ENCODE measurements at regions not wholly inside any gene's neighbourhood (a gene's known extent, or its start where the extent isn't known, plus 50 kb on each side); places are given as distances from the start of the nearest gene placed in this dataset.

DNA sequence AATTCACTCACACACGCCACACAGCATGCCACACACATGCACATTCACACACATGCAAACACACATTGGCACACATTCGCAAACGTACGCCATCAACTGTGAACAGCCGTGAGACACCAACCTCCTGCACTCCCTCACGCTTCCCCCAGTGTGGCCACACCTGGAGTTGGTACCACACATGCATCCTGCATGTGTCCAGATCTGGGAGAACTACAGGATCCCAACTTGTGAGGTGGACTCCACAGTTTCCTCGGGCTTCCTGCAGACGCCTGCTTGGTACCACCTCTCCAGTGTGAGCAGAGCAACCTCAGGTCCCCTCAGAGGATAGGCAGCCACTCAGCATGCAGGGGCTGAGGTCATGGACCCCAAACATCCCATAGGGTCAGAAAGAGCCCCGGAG, 239.0 kb downstream of the EIPR1 start:
- no peak for DNase-seq

GRCh38 chr2:3137651-3138300, 239.8 kb downstream of the EIPR1 start:
- DNase-seq = no peak

DNA sequence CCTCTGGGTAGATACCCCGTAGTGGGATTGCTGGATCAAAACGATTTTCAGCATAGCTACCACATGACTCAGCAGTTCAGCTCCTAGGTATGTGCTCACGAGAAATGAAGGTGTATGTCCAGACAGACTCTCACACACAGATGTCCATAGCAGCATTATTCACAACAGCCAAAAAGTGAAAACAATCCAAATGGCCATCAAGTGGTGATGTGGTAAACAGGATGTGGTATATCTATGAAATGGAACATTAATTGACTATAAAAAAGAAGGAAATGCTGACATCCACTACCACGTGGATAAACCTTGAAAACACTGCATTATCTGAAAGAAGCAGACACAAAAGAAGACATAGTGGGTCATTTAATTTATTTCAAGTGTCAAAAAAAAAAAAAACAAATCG, 241.9 kb downstream of the EIPR1 start:
- no peak for DNase-seq

DNA sequence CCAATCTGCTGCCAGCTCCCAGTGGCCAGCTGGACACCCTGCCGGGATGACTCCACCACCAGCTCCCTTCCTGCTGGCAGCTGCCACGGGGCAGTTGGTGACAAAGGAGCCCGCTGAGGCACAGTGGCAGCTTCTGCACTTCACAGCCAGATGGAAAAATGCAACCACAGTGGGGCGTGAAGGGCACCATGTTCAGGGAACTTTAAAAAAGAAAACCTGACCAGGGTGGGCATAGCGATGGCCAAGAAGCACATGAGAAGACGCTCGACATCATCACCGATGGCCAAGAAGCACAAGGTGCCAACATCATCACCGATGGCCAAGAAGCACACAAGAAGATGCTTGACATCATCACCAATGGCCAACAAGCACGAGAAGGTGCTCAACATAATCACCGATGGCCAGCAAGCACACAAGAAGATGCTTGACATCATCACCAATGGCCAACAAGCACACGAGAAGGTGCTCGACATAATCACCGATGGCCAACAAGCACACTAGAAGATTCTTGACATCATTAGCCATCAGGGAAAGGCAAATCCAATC, 243.5 kb downstream of the EIPR1 start:
- no peak for DNase-seq

GRCh38 chr2:3132966-3133365, 244.7 kb downstream of the EIPR1 start:
- no peak for DNase-seq

DNA sequence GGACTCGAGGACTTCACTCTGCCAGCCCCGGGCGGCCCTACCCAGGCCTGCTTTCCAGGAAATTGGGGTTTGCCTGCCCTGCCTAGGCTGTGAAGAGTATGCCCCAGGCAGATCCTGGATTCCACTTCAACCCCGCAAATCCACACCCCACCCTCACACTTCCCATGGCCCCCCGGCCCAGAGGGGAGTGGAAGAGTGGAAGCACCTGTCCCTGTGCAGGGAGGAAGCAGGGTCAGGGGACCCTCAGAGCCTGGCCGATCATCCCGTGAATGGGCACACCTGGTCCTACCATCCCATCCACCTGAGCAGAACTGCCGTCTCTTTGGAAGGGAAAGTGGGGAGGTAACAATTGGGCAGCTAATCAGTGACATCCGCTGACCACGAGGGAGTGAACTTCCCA, 245.2 kb downstream of the EIPR1 start:
- no peak for DNase-seq

GRCh38 chr2:3131636-3132326, 245.8 kb downstream of the EIPR1 start:
- no peak for DNase-seq

- DNase-seq = no peak
Measured at GRCh38 chr2:3130889-3131635, 246.6 kb downstream of the EIPR1 start.

DNA sequence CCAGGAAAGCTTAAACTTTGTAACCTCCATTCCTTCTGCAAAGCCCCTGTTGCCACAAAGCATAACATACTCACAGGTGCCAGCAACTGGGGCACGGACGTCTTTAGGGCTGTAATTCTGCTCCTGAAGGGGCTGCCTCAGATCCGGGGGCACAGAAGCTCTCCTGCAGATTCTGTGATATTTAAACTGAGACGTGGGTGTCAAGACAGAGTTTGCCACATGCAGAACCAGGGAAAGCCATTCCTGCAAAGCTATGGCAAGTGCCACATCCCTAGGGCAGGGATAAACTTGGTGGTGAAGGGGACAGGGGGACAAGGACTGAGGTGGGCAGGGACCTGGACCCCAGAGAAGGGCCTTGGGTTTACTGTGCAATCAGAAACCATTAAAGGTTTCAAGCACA, 247.2 kb downstream of the EIPR1 start:
- DNase-seq = no peak

DNA sequence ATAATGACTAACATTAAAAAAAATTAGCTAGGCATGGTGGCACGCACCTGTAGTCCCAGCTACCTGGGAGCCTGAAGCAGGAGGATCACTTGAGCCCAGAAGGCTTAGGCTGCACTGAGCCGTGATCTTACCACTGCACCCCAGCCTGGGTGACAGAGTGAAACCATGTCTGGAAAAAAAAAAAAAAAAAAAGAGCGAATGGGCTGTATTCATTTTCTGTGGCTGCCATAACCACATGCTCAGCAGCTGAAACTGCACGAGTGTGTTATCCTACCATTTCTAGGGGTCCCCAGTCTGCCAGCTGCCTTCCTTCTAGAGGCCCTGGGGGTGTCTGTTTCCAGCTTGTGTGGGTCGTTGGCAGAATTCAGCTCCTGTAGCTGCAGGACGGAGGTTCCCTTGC, 247.8 kb downstream of the EIPR1 start:
- no peak for DNase-seq

GRCh38 chr2:3128786-3129185, 248.8 kb downstream of the EIPR1 start:
- DNase-seq = no peak

GRCh38 chr2:3127710-3128109, 249.9 kb downstream of the EIPR1 start:
- no peak for DNase-seq

- no peak for DNase-seq
Measured at GRCh38 chr2:3126911-3127621, 250.6 kb downstream of the EIPR1 start.

DNA sequence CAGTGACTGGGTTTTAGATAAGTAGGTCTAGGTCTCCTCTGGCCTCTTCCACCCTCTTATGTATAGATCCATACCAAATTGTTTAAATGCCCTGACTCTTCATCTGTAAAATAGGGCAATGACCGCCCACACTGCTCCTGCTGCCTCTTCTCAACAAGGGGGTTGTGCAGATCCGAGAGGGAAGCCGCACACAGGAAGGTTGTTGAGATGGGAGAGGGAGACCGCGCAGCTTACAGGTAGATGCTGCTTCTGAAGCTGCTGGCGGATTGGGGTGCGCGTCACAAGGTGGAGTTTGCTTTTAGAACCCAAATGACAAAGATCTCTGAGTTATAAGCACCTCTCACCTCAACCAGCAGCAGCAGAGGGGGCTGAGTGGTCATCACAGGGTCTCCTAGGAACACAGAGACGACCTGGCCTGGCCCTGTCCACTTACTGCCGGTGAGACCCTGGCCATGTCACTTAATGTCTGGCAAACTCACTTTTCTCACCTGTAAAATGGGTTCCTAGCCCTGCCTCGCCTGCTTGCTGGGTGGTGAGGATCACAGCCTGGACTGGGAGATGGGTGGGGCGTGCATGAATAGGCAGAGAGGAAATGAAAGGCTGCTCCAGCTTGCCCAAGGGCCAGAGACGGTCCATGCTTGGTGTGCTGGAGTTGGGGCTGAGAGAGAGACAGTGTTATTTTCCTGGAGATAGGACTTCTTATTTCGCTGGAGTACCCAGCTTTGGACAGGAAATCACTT, 251.3 kb downstream of the EIPR1 start:
- DNase-seq = no peak

DNA sequence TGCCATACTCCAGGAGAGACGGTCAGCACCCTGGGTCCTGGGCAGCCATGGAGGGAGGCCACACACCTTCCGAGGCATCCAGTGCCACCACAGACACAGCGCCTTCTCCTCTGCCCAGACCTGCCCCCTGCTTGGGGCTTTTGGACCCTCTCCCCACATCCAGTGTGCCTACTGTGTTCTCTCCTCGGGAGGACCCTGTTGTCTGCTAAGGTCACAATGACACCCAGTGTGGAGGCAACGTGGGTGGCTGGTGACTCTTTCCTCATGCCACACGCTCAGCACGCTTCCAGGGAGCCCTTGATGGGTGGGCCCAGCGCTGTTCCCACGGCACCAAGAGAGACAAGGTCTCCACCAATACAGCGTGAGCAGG, 251.9 kb downstream of the EIPR1 start:
- no peak for DNase-seq

DNA sequence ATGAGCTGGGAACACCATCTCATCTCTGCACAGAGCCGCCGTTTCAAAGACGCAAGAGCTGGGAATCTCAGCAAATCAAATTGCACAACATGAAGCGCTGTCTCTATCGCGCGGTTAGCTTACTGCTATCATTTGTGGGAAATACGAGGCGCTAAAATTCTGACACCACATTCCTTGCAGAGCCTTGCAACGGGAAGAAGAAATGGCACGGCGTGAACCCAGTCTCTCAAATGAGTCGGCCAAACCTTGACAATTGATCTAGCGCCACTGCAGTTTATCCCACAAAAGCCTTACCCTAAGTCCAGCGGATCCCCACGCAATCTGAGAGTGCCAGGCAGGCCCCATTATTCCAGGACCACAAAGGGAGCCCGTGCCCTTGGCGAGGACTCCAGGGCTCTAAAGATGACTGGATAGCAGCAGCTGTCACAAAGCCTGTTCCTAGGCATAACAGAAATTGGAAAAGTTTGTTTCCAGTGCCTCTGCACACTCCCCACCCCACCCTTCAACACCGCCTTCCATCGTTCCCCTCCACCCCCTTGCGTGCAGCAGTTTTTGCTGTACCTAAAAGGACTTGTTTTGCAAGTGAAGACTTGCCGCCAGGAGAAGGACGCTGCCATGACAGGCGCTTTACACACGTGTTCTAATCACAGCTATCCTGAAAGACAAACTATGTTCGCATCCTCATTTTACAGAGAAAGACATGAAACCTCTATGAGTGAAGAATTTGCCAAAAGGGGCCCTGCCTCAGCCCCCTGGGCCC, 252.4 kb downstream of the EIPR1 start:
- DNase-seq = no peak

- DNase-seq = no peak
Measured at GRCh38 chr2:3122525-3122924, 255.1 kb downstream of the EIPR1 start.

GRCh38 chr2:3121601-3122000, 256.0 kb downstream of the EIPR1 start:
- DNase-seq = no peak

DNA sequence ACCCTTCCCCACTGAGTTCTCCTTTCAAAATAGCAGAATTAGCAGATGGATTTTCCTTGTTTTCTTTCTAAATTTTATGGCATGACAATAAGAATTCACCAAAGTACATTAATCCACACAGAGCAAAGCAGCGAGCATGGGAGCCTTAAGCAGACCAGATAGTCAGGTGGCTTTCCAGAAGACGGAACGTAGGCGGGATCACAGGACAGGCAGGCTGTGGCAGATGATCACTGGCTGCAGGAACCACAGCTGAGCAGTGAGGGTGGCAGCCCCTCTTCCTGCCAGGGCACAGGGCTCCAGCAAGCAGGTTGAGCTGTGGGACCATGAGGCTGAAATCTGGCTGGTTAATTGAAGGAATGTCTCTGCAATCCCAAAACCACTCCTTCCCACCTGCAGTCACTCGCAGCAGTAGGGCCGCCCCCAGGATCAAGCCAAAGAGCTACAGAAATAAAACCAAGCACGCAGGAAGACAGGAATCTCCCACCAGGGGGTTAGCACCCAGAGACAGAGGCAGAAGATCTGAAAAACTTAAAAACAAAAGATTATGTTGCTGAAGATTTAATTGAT, 259.9 kb downstream of the EIPR1 start:
- DNase-seq = no peak

GRCh38 chr2:3116371-3116770, 261.2 kb downstream of the EIPR1 start:
- no peak for DNase-seq

GRCh38 chr2:3115301-3116042, 262.1 kb downstream of the EIPR1 start:
- no peak for DNase-seq
